NCI-H146 (cell line): ENCODE measurements at regions not wholly inside any gene's neighbourhood (a gene's known extent, or its start where the extent isn't known, plus 50 kb on each side); places are given as distances from the start of the nearest gene placed in this dataset.
A peak's percentile ranks its signal among the peaks of the same experiment; 100 is the strongest.

Source experiments
- DNase-seq: peaks from one replicate; lab custom pipeline; 2025; lab: John Stamatoyannopoulos, UW

DNA sequence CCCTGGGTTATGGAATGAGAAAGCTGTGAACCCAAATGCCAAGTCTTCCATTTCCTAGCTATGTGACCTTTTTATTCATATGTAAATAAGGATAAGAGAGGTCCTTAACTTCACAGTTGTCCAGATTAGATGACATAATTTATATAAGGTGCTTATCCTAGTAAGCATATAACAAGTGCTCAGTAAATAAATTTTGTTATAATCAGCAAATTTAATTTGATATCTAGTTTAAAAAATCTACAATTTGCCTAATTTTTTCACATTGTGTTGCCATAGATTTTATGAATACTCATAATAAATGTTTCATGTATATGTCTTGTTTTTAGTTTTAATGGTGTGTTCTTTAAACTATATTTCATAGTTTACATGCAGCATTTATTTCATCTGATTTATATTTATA is 130.4 kb upstream of the SPRY1 start:
- no peak for DNase-seq

DNA sequence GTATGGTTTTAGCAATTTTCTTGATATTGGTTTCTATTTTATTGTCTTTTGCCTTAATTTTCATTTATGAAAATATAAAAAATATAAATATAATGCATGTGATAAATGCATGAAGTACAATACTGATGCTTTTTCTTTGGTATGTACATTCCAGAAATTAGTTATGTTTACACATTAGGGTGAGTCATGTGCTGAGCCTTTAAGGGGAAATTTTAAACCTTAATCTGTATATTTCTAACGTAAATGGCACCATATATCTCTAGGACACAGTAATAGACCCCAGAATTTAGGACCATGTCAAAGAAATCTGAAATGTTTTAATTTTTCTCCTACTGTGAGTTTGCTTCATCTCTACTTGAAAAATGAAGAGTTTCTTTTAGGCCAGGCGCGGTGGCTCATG is 117.8 kb upstream of the SPRY1 start:
- no peak for DNase-seq

GRCh38 chr4:123283371-123283895 is 113.2 kb upstream of the SPRY1 start:
- DNase-seq, result no peak

GRCh38 chr4:123284168-123284567 is 112.4 kb upstream of the SPRY1 start:
- no peak for DNase-seq

GRCh38 chr4:123286903-123287466 is 109.6 kb upstream of the SPRY1 start:
- no peak for DNase-seq

GRCh38 chr4:123288309-123289025 is 108.1 kb upstream of the SPRY1 start:
- DNase-seq, result no peak

- no peak for DNase-seq
Observed at GRCh38 chr4:123291329-123291728, 105.3 kb upstream of the SPRY1 start.

- DNase-seq, result no peak
Observed at GRCh38 chr4:123297836-123298235, 98.8 kb upstream of the SPRY1 start.

DNA sequence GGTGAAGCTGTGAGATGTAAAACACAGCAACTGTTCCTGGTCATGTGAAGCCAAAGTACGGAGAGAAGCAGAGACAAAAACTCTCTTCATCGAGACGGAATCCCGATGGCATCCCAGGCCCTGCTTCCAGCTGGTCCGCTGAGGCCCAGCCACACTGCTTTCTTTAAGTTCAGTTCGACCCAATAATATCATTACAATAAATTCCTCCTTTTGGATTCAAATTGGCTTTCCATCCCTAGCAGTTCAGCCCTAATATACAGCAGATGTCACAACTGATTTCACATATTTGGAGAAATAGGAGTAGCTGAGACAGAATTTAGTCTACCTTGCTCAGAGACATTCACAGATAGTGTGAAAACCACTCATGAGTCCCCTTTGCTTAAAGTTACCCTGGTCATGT is 98.3 kb upstream of the SPRY1 start:
- no peak for DNase-seq

DNA sequence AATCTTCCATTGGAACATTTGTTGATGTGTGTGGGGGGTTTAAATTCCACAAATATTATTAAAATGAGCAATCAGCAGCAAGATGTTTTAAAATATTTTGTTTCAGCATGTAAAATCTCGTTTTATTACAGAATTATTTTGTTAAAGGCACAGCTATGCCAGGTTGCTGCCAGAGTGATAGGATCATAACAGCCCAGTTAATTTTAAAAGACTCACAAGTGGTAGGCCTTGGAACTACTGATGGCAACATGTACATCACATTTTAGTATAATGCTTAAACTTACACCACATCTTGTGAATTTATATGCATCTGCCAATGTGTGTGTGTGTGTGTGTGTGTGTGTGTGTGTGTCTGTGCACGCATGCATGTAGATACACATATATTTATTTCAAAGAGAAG is 97.8 kb upstream of the SPRY1 start:
- DNase-seq, result no peak

DNA sequence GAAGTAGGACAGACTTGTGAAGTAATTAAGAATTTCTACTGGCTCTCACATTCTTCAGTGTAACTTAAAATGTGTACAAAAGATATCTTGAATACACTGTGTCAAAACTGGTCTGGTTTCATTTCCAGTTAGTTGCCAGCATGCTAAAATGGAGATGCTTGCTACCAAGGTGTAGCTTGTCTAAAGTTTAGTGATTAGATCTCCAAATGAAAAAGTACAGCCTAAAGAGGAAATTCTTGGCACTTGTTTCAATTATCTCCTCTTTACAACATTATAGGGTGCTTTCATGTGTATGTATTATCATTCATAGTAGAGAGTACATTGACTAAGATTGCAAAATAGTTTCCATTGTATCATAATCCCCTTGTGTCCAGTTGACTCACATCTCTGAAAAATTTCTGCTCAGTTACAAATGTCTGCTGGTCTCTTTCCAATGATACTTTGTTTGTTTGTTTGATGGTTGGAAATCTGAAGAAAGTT is 97.3 kb upstream of the SPRY1 start:
- DNase-seq, result no peak

DNA sequence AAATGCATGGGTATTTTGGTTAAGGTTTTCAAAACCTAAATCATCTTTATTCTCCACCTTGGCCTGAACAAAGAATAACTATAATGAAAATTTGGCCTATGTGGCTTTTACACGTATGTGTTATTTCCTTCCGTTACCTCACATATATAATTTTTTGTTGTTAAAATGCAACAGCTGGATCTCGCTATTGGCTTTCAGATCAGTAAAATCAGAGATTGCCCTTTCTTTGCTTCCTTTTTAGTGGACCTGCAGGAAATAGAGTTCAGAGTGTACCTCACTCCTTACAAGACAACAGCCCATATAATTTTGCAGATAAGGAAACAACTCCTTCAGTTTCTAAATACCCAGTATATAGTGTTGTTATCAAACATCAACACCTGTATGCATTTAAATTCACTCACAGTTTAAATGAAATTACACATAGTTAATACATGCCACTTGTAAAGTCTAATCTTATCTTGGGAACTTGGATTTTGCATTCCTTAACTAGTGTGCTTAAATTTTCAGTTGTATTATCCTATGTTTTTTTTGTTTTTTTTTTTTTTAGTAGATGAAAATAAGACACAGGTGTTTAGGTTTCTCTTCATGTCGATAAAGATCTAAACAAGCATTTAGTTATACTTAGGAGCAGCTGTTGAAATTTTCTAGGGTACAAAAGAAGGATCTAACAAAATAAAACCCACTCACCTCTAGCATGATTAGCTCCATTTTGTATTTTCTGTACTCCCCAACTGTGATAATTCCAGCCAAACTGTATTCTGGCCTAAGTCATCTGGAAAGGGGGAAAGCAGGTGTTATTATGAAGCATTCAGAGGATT is 96.2 kb upstream of the SPRY1 start:
- peak; percentile 2 for DNase-seq

DNA sequence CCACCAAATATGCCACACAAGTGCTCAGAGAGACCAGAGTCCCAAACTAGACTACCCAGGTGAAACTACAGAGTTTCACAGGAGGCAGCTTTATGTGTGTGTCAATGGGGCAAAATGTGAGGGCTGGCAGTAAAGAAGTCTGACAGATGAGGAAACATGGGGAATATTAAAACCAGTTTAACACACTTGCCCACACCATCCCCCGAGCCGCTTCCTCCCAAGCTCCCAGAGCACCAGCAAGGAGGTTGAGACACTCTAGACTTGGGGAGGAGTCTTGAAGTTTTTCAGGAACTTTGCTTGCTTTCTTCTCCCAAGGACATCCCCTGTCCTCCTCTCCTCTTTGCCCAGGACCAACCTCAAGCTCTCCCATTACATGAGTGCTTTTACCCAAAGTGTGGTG is 94.7 kb upstream of the SPRY1 start:
- DNase-seq, result no peak

DNA sequence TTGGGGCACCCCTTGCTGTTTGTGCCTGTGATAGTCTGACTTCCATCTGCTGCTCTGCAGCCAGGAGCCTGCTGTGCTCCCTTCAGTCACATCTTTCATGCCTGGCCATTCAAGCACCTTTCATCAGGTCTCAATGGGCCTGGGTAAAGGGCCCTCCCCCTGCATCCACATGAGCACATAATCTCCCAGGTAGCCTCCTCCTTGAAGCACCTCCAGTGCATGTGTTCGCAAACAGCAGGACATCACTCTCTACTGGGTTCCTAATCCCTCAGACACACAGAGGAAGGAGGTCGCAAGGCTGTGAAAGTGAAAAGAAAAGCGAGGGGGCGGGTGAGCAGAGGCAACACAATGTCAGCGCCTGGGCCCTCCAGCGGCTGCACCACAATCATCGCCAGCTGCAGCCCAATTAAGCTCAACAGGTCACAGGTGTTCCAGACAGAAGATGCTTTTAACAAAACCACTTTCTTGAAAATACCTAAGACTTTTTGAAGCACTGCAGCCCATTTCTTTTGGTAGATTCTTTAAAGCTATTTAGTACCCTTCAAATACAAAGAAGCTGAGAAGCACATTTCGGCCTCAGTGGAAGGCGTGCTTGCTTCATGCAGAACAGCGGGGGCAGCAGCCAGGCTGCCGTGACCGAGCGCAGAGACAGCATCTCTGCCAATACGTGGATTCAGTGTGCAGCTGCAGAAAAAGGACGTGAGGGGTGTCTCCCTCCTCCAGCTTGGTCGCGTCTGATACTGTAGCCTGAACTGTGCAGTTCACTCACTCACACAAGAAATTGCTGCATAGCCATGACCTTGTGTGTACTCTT is 92.2 kb upstream of the SPRY1 start:
- peak; percentile 87 for DNase-seq

GRCh38 chr4:123305736-123306135 is 90.9 kb upstream of the SPRY1 start:
- no peak for DNase-seq

GRCh38 chr4:123306769-123307168 is 89.8 kb upstream of the SPRY1 start:
- no peak for DNase-seq

DNA sequence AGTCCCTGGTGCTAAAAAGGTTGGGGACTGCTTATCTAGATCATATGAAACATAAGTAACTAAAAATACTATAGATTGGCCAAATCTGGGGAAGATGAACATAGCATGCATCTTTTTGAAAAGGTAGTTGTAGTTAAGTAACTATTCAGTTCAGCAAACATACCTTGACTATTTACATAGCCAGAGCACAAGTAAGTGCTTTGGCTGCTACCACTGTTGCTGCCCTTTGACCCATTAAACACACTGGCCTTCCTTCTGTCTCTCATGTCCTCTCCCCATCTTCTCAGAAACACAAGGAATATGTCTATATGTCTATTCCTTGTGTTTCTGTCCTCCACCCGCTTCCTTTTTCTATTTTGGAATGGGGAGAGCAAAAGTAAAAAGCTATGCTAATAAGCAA is 87.9 kb upstream of the SPRY1 start:
- DNase-seq, result no peak

- DNase-seq, result no peak
Observed at GRCh38 chr4:123312116-123312515, 84.5 kb upstream of the SPRY1 start.

GRCh38 chr4:123312951-123313592 is 83.5 kb upstream of the SPRY1 start:
- DNase-seq, result no peak

GRCh38 chr4:123315617-123316016 is 81.0 kb upstream of the SPRY1 start:
- no peak for DNase-seq

- DNase-seq, result no peak
Observed at GRCh38 chr4:123317211-123317610, 79.4 kb upstream of the SPRY1 start.
